SU-DHL-6 (cell line): ENCODE measurements at regions not wholly inside any gene's neighbourhood (a gene's known extent, or its start where the extent isn't known, plus 50 kb on each side); places are given as distances from the start of the nearest gene placed in this dataset.

ENCODE experiments used
- H2AFZ ChIP-seq: fragments of 200-600 bp; sonication (generic); 2 replicates; pipeline ENCODE4 v1.6.1; 2014; ENCODE audit warnings: low read depth, mild to moderate bottlenecking, moderate library complexity, mixed read lengths, antibody characterized with exemption, low read length; ENCODE audit not compliant: severe bottlenecking
- H3F3A ChIP-seq: fragments of 200-600 bp; shearing (Covaris generic); 2 replicates; pipeline ENCODE4 v1.6.0; 2016; ENCODE audit warnings: antibody characterized with exemption, mild to moderate bottlenecking; ENCODE audit not compliant: insufficient read depth
- H3K27ac ChIP-seq: fragments of 200-600 bp; sonication (generic); 2 replicates; pipeline ENCODE4 v1.5.1; 2016; ENCODE audit warnings: low read depth, mild to moderate bottlenecking, low read length, moderate library complexity, mixed read lengths
- H3K27me3 ChIP-seq: fragments of 200-600 bp; sonication (generic), shearing (Covaris generic); 2 replicates; pipeline ENCODE4 v1.6.0; 2014; ENCODE audit warnings: mild to moderate bottlenecking, low read length
- H3K36me3 ChIP-seq: fragments of 200-600 bp; sonication (generic); 2 replicates; pipeline ENCODE4 v1.6.1; 2014; ENCODE audit warnings: mild to moderate bottlenecking, low read length, mixed read lengths
- H3K4me2 ChIP-seq: fragments of 300-600, 200-600 bp; shearing (Covaris generic), sonication (generic); 2 replicates; pipeline ENCODE4 v1.6.0; 2014; ENCODE audit warnings: low read length, low read depth, mild to moderate bottlenecking; ENCODE audit not compliant: poor library complexity, severe bottlenecking
- H3K4me3 ChIP-seq: fragments of 200-600 bp; sonication (generic); 2 replicates; pipeline ENCODE4 v1.5.1; 2014; ENCODE audit warnings: antibody characterized with exemption, low read length, mild to moderate bottlenecking, mixed read lengths; ENCODE audit not compliant: insufficient read depth, poor library complexity, severe bottlenecking
- H3K79me2 ChIP-seq: fragments of 200-600 bp; sonication (generic); 2 replicates; pipeline ENCODE4 v1.6.1; 2014; ENCODE audit warnings: mild to moderate bottlenecking, low read length, moderate library complexity; ENCODE audit not compliant: insufficient read depth
- H3K9ac ChIP-seq: fragments of 200-600 bp; sonication (generic); 2 replicates; pipeline ENCODE4 v1.7.0; 2014; ENCODE audit warnings: mild to moderate bottlenecking, low read length
- H3K9me2 ChIP-seq: fragments of 200-600 bp; sonication (generic); replicated peaks from 2 replicates; pipeline ENCODE4 v1.6.1; 2014; ENCODE audit warnings: low read length; ENCODE audit not compliant: insufficient read depth
- H3K9me3 ChIP-seq: fragments of 200-600 bp; sonication (generic); 2 replicates; pipeline ENCODE4 v1.6.1; 2014; ENCODE audit warnings: low read length, mixed read lengths; ENCODE audit not compliant: insufficient read depth
- H4K20me1 ChIP-seq: fragments of 200-600 bp; sonication (generic); 2 replicates; pipeline ENCODE4 v1.6.1; 2014; ENCODE audit warnings: low read depth, mild to moderate bottlenecking, antibody characterized with exemption, low read length, moderate library complexity, mixed read lengths
- CTCF ChIP-seq: fragments of 200-600 bp; sonication (generic); IDR thresholded peaks from one replicate; pipeline ENCODE4 v1.5.1; 2017; ENCODE audit warnings: antibody characterized with exemption, mild to moderate bottlenecking, low read length, moderate library complexity; ENCODE audit not compliant: insufficient read depth, poor library complexity, severe bottlenecking
- EZH2phosphoT487 ChIP-seq: fragments of 200-600 bp; sonication (generic), shearing (Covaris generic); conservative IDR thresholded peaks from 2 replicates; pipeline ENCODE4 v1.6.1; 2018; ENCODE audit warnings: mild to moderate bottlenecking, antibody characterized with exemption, low read length, moderate library complexity, mixed read lengths

- no peaks in the 10 kb centered on the region for H3K9me2 ChIP-seq
- H3K9me3 ChIP-seq, result no peaks in the 10 kb centered on the region
- H3K79me2 ChIP-seq, result no peaks in the 10 kb centered on the region
- no peak overlapping the region for H3K4me3 ChIP-seq
- H3K27ac ChIP-seq, result no peak overlapping the region
- no peaks in the 10 kb centered on the region for H3K36me3 ChIP-seq
- no peak overlapping the region for H2AFZ ChIP-seq
- TF ChIP-seq CTCF (no peak), EZH2phosphoT487 (no peak)
- no peaks in the 10 kb centered on the region for H3K27me3 ChIP-seq
- H3K4me2 ChIP-seq, result no peak overlapping the region
- H4K20me1 ChIP-seq, result no peaks in the 10 kb centered on the region
- no peak overlapping the region for H3K9ac ChIP-seq
- H3F3A ChIP-seq, result no peaks in the 10 kb centered on the region
Measured at GRCh38 chr2:126302043-126302442, 353.9 kb upstream of the GYPC start.

- H3F3A ChIP-seq, result no peaks in the 10 kb centered on the region
- H2AFZ ChIP-seq, result no peak overlapping the region
- H3K27ac ChIP-seq, result no peak overlapping the region
Measured at GRCh38 chr2:126303113-126303512, 352.8 kb upstream of the GYPC start.

GRCh38 chr2:126304154-126304553 is 351.8 kb upstream of the GYPC start:
- H2AFZ ChIP-seq, result no peak overlapping the region
- no peaks in the 10 kb centered on the region for H3K9me2 ChIP-seq
- no peak overlapping the region for H3K27ac ChIP-seq
- no peak overlapping the region for H3K4me2 ChIP-seq
- H3K27me3 ChIP-seq, result no peaks in the 10 kb centered on the region
- no peaks in the 10 kb centered on the region for H3K36me3 ChIP-seq
- H3K79me2 ChIP-seq, result no peaks in the 10 kb centered on the region
- TF ChIP-seq CTCF (no peak), EZH2phosphoT487 (no peak)
- no peak overlapping the region for H3K9ac ChIP-seq
- H4K20me1 ChIP-seq, result no peaks in the 10 kb centered on the region
- no peaks in the 10 kb centered on the region for H3K9me3 ChIP-seq
- H3K4me3 ChIP-seq, result no peak overlapping the region
- H3F3A ChIP-seq, result no peaks in the 10 kb centered on the region

More at GRCh38 chr2:126303113-126303512, 352.8 kb upstream of the GYPC start:
- Histone ChIP-seq H3K4me3 (no peak overlapping the region), H3K9me2 (no peaks in the 10 kb centered on the region), H3K79me2 (no peaks in the 10 kb centered on the region), H3K4me2 (no peak overlapping the region), H3K27me3 (no peaks in the 10 kb centered on the region), H4K20me1 (no peaks in the 10 kb centered on the region), H3K36me3 (no peaks in the 10 kb centered on the region), H3K9me3 (no peaks in the 10 kb centered on the region), H3K9ac (no peak overlapping the region)
- TF ChIP-seq CTCF (no peak), EZH2phosphoT487 (no peak)
